ENCODE measurements at regions not wholly inside any gene's neighbourhood (a gene's known extent, or its start where the extent isn't known, plus 50 kb on each side); places are given as distances from the start of the nearest gene placed in this dataset.

DNA sequence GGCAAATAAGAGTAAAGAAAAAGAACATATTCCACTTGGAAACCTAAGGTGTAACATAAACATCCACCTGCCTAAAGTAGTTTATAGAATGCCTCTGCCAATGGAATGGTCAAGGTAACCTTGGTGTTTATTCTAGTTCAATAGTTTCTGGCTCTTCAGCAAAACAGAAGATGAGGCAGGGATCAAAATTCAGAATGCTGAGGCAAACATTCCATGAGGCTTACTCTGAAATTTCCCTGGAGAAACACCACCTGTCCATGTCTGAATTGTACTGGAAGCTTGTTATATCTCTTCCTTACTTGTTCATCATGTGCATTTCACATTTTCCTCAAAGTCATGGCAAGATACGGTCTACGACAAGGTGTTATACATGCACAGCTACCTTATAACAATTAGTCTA is 1862.4 kb upstream of the ACO1 start:
- TF ChIP-seq EZH2 (IDR thresholded peaks at IDR 0.05; ENCODE audit: borderline replicate concordance, low read depth, low read length, severe bottlenecking) (no peak), JUN (IDR thresholded peaks at IDR 0.05; ENCODE audit: borderline replicate concordance, insufficient read depth, insufficient read length, low read depth) (no peak), POLR2A (IDR thresholded peaks at IDR 0.05; ENCODE audit: low read depth, low read length) (no peak), POLR2AphosphoS5 (IDR thresholded peaks at IDR 0.05; ENCODE audit: insufficient read depth, low read depth, low read length) (no peak)
